ENCODE measurements at regions not wholly inside any gene's neighbourhood (a gene's known extent, or its start where the extent isn't known, plus 50 kb on each side); places are given as distances from the start of the nearest gene placed in this dataset.

DNA sequence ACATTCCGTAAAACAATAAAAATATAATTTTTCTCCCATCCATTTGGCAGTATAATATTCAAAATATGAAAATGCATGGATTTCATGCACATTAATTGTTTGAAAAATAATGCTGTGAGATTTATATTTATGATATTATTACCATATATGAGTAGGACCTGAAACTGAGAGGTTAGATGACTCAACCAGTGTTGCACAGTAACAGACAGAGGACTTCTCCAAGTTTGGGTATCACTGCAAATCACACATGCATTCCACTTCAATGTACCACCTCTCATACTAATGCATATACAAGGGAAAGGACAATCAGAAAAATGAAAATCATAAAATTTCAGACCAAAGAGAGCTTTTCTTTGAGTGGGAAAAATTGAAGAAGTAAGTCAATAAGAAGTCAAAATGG is 269.5 kb downstream of the SOCS6 start (continued):
- TF ChIP-seq SRF (IDR thresholded peaks at IDR 0.05; ENCODE audit: low read depth) (no peak), JUND (IDR thresholded peaks at IDR 0.05) (no peak), EGR1 (IDR thresholded peaks at IDR 0.05; ENCODE audit: low read depth) (no peak), RAD21 (IDR thresholded peaks at IDR 0.05; ENCODE audit: low read depth) (no peak)

DNA sequence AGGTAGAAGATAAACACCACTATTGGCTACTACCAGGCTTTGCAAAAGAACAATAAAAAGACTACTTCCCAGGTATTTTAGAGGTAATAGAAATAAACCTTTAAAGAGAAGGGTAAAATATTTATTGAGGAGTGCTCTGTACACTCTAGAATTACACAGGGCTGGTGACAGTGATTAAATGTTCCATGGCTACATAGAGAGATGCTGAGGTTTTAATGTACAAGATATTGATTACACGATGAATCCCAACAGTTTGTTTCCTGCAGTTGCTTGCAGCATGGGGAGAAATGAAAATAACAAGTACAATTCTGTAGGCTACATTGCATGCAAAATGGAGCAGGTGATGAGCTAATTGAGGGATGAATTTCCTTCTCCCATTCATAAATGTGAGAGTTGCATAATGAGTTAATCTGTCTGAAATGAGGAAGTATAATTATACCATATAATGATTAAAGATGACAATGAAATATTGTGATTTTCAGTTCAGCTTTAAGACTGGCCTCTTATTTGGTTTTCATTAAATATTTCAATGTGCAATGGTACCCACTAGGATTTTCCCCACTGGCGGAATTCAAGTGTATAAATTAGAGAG is 266.1 kb downstream of the SOCS6 start:
- Histone ChIP-seq H3K9ac (ENCODE audit: low read length) (no peak overlapping the region), H3K9me2 (ENCODE audit: insufficient read depth) (no peaks in the 10 kb centered on the region), H2AFZ (ENCODE audit: low read depth, low read length, poor library complexity, severe bottlenecking) (no peak overlapping the region), H3K9me3 (ENCODE audit: control insufficient read depth in 1 of 2, insufficient read depth in 1 of 2, low read depth in 1 of 2, low read length in 2 of 2) (no peaks in the 10 kb centered on the region), H3K79me2 (ENCODE audit: insufficient read depth, low read length) (no peaks in the 10 kb centered on the region), H3K4me2 (ENCODE audit: low read length) (no peak overlapping the region), H3K27ac (ENCODE audit: low read depth, low read length) (no peak overlapping the region), H3K27me3 (ENCODE audit: insufficient read depth, low read length) (peaks cover 16% of the 10 kb centered on the region; the same call in 1 of the 2 replicates), H3K4me3 (replicated peaks in 1 of 2; ENCODE audit: low read depth in 1 of 2, low read length in 2 of 2) (no peak overlapping the region), H3K4me1 (ENCODE audit: control insufficient read depth in 1 of 2, insufficient read depth in 2 of 2, low read length in 2 of 2) (no peaks in the 10 kb centered on the region), H3K36me3 (ENCODE audit: control insufficient read depth in 1 of 2, insufficient read depth in 2 of 2, low read length in 2 of 2) (no peaks in the 10 kb centered on the region), H4K20me1 (ENCODE audit: insufficient read depth) (no peaks in the 10 kb centered on the region)
- ChIA-PET RAD21 (ENCODE audit: low non-redundant PET in 1 of 2, low total read pairs in 2 of 2, uncharacterized antibody in 2 of 2, unreplicated experiment in 2 of 2) (no interaction called here), POLR2A (no interaction called here), CTCF (no interaction called here)
- no peak for DNase-seq (ENCODE audit: low read depth, low spot score)
- intact Hi-C loops (cut with micrococcal nuclease): no loop called here
- BruUV-seq (replicated peaks): no TSS peak
- no peak for TF ChIP-seq SIN3A (IDR thresholded peaks at IDR 0.05; ENCODE audit: low read depth)
- no peak for TF ChIP-seq ZFX (IDR thresholded peaks at IDR 0.05)
- no peak for TF ChIP-seq CBX3 (IDR thresholded peaks at IDR 0.05; ENCODE audit: low read depth)
- TF ChIP-seq JUND (IDR thresholded peaks at IDR 0.05): no peak
- no peak for TF ChIP-seq EGR1 (IDR thresholded peaks at IDR 0.05; ENCODE audit: low read depth)
- TF ChIP-seq ELF1 (IDR thresholded peaks at IDR 0.05; ENCODE audit: borderline replicate concordance, low read depth): no peak
- no peak for TF ChIP-seq YY1 (IDR thresholded peaks at IDR 0.05; ENCODE audit: extremely low read depth, insufficient replicate concordance, low read depth, low read length)
- no peak for TF ChIP-seq RAD21 (IDR thresholded peaks at IDR 0.05; ENCODE audit: low read depth)
- TF ChIP-seq FOSL1 (IDR thresholded peaks at IDR 0.05; ENCODE audit: low read depth): no peak
- TF ChIP-seq, protein P1, sequence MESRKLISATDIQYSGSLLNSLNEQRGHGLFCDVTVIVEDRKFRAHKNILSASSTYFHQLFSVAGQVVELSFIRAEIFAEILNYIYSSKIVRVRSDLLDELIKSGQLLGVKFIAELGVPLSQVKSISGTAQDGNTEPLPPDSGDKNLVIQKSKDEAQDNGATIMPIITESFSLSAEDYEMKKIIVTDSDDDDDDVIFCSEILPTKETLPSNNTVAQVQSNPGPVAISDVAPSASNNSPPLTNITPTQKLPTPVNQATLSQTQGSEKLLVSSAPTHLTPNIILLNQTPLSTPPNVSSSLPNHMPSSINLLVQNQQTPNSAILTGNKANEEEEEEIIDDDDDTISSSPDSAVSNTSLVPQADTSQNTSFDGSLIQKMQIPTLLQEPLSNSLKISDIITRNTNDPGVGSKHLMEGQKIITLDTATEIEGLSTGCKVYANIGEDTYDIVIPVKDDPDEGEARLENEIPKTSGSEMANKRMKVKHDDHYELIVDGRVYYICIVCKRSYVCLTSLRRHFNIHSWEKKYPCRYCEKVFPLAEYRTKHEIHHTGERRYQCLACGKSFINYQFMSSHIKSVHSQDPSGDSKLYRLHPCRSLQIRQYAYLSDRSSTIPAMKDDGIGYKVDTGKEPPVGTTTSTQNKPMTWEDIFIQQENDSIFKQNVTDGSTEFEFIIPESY (IDR thresholded peaks at IDR 0.05; ENCODE audit: extremely low read depth, insufficient replicate concordance, low read length): no peak
- TF ChIP-seq, protein P2, sequence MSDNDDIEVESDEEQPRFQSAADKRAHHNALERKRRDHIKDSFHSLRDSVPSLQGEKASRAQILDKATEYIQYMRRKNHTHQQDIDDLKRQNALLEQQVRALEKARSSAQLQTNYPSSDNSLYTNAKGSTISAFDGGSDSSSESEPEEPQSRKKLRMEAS (IDR thresholded peaks at IDR 0.05): no peak
- no peak for TF ChIP-seq CEBPB (IDR thresholded peaks at IDR 0.05; ENCODE audit: low read depth)
- TF ChIP-seq, protein P3, sequence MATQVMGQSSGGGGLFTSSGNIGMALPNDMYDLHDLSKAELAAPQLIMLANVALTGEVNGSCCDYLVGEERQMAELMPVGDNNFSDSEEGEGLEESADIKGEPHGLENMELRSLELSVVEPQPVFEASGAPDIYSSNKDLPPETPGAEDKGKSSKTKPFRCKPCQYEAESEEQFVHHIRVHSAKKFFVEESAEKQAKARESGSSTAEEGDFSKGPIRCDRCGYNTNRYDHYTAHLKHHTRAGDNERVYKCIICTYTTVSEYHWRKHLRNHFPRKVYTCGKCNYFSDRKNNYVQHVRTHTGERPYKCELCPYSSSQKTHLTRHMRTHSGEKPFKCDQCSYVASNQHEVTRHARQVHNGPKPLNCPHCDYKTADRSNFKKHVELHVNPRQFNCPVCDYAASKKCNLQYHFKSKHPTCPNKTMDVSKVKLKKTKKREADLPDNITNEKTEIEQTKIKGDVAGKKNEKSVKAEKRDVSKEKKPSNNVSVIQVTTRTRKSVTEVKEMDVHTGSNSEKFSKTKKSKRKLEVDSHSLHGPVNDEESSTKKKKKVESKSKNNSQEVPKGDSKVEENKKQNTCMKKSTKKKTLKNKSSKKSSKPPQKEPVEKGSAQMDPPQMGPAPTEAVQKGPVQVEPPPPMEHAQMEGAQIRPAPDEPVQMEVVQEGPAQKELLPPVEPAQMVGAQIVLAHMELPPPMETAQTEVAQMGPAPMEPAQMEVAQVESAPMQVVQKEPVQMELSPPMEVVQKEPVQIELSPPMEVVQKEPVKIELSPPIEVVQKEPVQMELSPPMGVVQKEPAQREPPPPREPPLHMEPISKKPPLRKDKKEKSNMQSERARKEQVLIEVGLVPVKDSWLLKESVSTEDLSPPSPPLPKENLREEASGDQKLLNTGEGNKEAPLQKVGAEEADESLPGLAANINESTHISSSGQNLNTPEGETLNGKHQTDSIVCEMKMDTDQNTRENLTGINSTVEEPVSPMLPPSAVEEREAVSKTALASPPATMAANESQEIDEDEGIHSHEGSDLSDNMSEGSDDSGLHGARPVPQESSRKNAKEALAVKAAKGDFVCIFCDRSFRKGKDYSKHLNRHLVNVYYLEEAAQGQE (IDR thresholded peaks at IDR 0.05; ENCODE audit: low read depth): no peak
- no peak for TF ChIP-seq SP1 (IDR thresholded peaks at IDR 0.05; ENCODE audit: low read depth)
- no peak for TF ChIP-seq EZH2 (IDR thresholded peaks at IDR 0.05)
- no peak for ATAC-seq

Measured in HCT116 (cell line).